Activated T-helper 1 cell treated with anti-CD3 and anti-CD28 coated beads, Interleukin-12 subunit alpha, Interleukin-12 subunit beta, Interleukin-2, Interleukin-4 antibody, amounts not matched to agents 30 ng/mL and 10 ng/mL and 1 ng/mL, durations not matched to agents 14 hours and 24 hours and 36 hours (primary cell): ENCODE measurements at regions not wholly inside any gene's neighbourhood (a gene's known extent, or its start where the extent isn't known, plus 50 kb on each side); places are given as distances from the start of the nearest gene placed in this dataset.

Experiments used
- DNase-seq: peaks from one replicate; pipeline ENCODE4 v3.0.0; 2021; ENCODE audit warnings: low spot score
- H3K27ac Mint-ChIP-seq: one replicate; pipeline ENCODE4 v1.8.0; 2021; ENCODE audit warnings: mild to moderate bottlenecking, mixed read lengths
- H3K27me3 Mint-ChIP-seq: one replicate; pipeline ENCODE4 v1.8.0; 2022; ENCODE audit warnings: mild to moderate bottlenecking, moderate library complexity, mixed read lengths; ENCODE audit not compliant: insufficient read depth
- H3K36me3 Mint-ChIP-seq: one replicate; pipeline ENCODE4 v1.8.0; 2021; ENCODE audit warnings: low read depth, mixed read lengths
- H3K4me1 Mint-ChIP-seq: one replicate; pipeline ENCODE4 v1.8.0; 2021; ENCODE audit warnings: low read depth, mixed read lengths
- H3K4me3 Mint-ChIP-seq: one replicate; pipeline ENCODE4 v1.8.0; 2021; ENCODE audit warnings: mild to moderate bottlenecking, moderate library complexity, mixed read lengths
- H3K9me3 Mint-ChIP-seq: one replicate; pipeline ENCODE4 v1.8.0; 2021; ENCODE audit warnings: mixed read lengths
- intact Hi-C: fragments of 100-400 bp; cut with micrococcal nuclease; formaldehyde crosslinking; loops from one replicate; pipeline ENCODE4 v1.15.1; 2024

DNA sequence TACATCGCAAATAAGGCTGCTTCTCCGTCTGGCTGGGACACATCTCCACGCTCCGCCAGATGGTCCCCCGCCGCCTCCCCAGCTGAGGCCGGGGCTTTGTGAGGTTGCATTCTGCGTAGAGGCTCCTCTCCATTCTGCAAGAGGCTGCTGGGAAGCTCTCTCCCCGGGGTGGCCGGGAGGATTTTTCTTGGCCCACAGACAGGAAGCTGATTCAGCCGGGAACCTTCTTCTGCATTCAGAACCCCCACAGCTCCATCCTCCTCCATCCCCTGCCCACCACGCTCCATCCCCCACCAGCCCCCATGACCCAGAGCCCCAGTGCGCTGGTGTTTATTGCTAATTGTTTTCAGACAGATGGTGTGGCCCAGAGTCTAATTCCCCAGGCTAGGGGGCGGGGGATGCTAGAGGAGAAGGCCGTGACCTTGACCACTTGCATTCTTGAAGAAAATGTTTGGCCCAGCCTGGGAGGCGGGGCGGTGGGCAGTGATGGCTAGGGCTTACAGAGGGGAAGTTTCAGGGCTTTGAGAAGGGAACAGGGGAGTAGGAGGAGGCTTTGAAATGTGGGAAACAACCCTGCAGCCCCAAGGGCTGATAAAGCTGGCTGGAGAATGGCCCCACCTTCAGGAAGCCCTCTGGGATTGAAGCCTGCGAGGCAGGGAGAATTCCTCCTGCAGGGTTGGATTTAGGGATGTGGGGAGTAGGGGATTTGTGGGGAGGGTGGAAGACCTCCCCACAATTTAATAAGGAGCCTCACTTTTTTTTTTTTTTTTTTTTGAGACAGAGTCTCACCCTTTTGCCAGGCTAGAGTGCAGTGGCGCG is 88.5 kb upstream of the NCOR2 start:
- no peaks in the 10 kb centered on the region for H3K36me3 Mint-ChIP-seq
- no peak overlapping the region for H3K27ac Mint-ChIP-seq
- H3K27me3 Mint-ChIP-seq, result peaks cover 12% of the 10 kb centered on the region
- no peak for DNase-seq
- intact Hi-C loops, result no loop called here
- H3K4me3 Mint-ChIP-seq, result no peak overlapping the region
- no peaks in the 10 kb centered on the region for H3K9me3 Mint-ChIP-seq
- no peaks in the 10 kb centered on the region for H3K4me1 Mint-ChIP-seq

DNA sequence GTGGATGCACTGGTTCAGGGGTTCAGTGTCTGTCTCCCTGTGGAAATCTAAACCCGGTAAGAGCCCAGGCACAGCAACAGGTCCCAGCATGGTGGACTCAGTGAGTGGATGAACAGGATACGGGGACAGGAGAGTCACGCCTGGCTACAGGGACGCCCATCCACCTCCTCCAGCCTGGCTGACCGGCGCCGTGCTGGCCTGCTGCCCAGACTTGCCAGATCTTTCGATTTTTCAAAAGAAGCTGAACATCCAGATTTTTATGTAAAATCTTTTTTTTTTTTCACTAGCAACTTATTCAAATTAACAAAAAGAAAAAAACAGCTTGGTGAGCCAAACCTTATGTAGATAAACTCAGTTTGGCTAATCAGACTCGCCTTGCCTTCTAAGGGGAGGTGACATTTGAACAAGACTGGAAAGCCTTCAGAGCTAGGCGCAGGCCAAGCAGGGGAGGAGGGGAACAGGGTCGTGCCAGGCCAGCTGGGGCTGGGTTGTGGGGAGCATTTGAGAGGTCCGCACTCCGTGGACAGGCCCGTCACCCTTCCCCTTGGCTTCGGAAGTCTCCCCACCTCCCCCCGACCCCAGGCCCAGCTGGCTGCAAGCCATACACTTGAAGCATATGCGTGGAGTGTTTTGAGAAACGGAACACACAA is 87.8 kb upstream of the NCOR2 start:
- no peak overlapping the region for H3K27ac Mint-ChIP-seq
- no peaks in the 10 kb centered on the region for H3K4me1 Mint-ChIP-seq
- peaks cover 4% of the 10 kb centered on the region for H3K9me3 Mint-ChIP-seq
- H3K27me3 Mint-ChIP-seq, result peaks cover 14% of the 10 kb centered on the region
- H3K4me3 Mint-ChIP-seq, result no peak overlapping the region
- no peak for DNase-seq
- intact Hi-C loops, result no loop called here
- no peaks in the 10 kb centered on the region for H3K36me3 Mint-ChIP-seq

DNA sequence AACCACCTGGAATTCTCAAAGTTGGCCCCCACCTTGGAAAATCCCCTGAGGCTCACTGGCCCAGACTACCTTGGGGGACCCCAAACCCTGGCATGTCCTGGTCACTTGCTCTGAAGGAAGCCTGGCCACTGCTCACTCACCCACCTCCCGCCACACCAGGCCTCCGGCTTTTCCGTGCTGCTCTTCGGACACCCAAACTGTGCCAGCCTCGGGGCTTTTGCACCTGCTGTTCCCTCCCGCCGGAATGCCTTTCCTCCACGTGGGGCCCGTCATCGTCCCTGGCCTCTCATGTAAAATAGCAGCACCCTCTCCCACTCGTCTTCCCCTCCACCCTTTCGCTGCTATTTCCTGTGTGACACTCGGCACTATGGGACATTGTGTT is 87.2 kb upstream of the NCOR2 start:
- no peak overlapping the region for H3K27ac Mint-ChIP-seq
- no peaks in the 10 kb centered on the region for H3K36me3 Mint-ChIP-seq
- intact Hi-C loops, result no loop called here
- peaks cover 8% of the 10 kb centered on the region for H3K9me3 Mint-ChIP-seq
- no peak overlapping the region for H3K4me3 Mint-ChIP-seq
- no peak for DNase-seq
- no peaks in the 10 kb centered on the region for H3K4me1 Mint-ChIP-seq
- H3K27me3 Mint-ChIP-seq, result peaks cover 14% of the 10 kb centered on the region

DNA sequence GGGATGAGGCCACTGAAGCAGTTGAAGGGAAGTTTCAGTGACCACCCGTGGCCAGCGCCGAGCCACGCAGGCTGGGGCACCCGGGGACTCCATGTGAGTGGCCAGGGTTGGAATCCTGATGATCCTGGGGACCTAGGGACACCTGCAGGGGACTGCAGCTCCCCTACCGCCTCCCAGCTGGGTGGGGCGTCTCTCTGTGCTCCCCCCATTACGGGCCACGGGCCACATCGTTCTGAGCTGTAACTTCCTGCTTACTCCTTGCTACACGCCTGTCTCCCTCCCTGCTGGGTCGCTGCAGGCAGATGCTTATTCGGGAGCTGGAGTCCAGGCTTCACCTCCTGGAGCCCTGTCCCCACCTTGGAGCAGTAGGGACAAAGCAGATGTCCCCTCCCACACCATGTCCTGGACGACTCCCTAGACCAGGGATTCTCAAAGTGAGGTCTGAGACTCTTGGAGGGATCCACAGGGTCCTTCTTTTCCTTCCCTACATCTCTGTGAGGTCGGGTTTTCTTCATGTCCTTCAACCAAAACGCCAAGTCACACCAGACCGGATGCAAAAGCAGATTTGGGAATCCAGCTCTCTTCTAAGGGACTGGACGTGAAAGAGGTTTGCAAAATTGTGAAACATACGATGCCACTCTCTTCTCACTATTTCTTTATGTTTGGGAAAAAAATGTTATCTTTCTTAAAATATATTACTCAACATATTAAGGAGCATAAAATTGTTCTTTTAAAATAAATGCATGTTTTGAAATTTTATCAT is 85.9 kb upstream of the NCOR2 start:
- H3K36me3 Mint-ChIP-seq, result peaks cover under 1% of the 10 kb centered on the region
- no peak for DNase-seq
- intact Hi-C loops, result no loop called here
- H3K4me3 Mint-ChIP-seq, result no peak overlapping the region
- H3K4me1 Mint-ChIP-seq, result no peaks in the 10 kb centered on the region
- H3K27ac Mint-ChIP-seq, result no peak overlapping the region
- peaks cover 17% of the 10 kb centered on the region for H3K9me3 Mint-ChIP-seq
- peaks cover 19% of the 10 kb centered on the region for H3K27me3 Mint-ChIP-seq

DNA sequence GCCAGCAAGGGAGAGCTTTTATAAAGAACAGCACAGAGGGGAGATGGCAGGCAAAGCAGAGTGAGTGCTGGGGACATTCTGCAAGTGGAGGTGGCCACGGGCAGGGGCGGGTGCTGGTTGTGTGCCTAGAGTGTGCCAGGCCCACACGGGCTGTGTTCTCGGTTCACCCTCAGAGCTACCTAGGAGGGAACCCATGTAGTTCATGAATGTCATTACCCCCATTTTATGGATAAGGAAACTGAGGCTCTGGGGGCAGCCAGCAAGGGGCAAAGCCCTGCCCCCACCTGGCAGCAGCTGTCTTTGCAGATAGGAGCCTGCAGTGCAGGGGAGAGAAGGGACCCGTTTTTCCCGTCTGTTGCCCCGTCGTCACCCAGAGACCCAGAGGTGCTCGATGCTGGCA is 85.2 kb upstream of the NCOR2 start:
- no peak overlapping the region for H3K4me3 Mint-ChIP-seq
- intact Hi-C loops, result no loop called here
- DNase-seq, result no peak
- peaks cover 4% of the 10 kb centered on the region for H3K36me3 Mint-ChIP-seq
- peaks cover 24% of the 10 kb centered on the region for H3K9me3 Mint-ChIP-seq
- H3K27ac Mint-ChIP-seq, result no peak overlapping the region
- no peaks in the 10 kb centered on the region for H3K4me1 Mint-ChIP-seq
- H3K27me3 Mint-ChIP-seq, result peaks cover 24% of the 10 kb centered on the region

DNA sequence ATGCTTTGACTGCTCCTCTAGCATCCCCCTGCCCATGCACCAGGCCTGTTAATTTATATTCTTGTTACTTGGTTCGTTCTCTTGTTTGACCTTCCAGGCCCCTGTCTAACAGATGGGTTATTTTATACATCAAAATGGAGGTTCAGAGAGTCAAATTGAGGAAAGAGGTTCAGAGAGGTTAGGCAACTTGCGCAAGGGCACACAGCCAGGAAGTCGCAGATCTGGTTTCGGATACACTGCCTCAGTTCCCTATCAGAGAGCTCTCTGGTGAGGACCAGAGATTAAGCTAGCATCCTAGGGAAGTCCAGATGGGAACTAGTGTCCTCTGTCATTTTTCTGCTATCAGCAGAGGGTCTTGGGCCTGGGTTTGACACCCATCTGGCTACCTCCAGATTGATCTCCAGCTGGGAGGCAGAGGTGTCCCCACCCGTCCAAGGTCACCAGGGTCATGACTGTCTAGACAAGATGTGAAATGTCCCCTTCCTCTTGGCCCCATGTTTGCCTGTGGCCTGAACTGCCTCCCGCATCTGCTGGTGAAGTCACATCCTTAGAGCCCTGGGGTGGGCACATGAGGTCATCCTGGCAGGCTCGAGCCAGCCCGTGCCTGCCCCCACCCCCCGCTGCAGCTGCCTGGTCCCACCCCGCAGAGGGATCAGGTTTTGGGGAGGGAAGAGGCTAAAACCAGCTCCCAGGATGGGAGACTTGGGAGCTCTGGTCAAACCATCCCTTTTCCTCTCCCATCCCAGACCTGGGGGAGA is 84.3 kb upstream of the NCOR2 start:
- Mint-ChIP-seq H3K36me3 (peaks cover 4% of the 10 kb centered on the region), H3K27ac (no peak overlapping the region)

DNA sequence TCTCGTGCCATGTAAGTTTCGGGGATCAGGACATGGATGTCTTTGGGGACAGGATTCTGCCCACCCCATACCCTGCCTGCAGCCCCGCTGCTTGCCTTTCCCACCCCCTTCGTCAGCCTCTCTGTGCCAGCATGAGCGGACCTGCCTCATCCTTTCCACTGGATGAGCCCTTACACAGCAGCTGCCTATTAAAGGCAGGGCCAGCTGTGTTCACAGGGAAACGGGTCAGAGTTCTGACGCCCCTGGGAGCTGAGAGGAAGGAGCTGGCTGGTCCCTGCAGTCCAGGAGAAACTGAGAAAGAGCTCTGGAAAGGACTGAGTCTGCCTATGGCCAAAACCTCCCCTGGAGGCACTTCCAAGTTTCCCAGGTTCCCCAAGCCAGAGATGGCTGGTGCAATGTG is 83.5 kb upstream of the NCOR2 start:
- Mint-ChIP-seq H3K4me3 (no peak overlapping the region), H3K36me3 (peaks cover 4% of the 10 kb centered on the region), H3K9me3 (peaks cover 29% of the 10 kb centered on the region), H3K4me1 (peaks cover 5% of the 10 kb centered on the region), H3K27me3 (peaks cover 30% of the 10 kb centered on the region), H3K27ac (no peak overlapping the region)
- intact Hi-C loops, result no loop called here
- DNase-seq, result no peak

More for the DNA sequence above, 84.3 kb upstream of the NCOR2 start:
- Mint-ChIP-seq H3K9me3 (peaks cover 29% of the 10 kb centered on the region), H3K4me3 (no peak overlapping the region), H3K4me1 (no peaks in the 10 kb centered on the region), H3K27me3 (peaks cover 27% of the 10 kb centered on the region)
- no peak for DNase-seq
- intact Hi-C loops, result no loop called here

DNA sequence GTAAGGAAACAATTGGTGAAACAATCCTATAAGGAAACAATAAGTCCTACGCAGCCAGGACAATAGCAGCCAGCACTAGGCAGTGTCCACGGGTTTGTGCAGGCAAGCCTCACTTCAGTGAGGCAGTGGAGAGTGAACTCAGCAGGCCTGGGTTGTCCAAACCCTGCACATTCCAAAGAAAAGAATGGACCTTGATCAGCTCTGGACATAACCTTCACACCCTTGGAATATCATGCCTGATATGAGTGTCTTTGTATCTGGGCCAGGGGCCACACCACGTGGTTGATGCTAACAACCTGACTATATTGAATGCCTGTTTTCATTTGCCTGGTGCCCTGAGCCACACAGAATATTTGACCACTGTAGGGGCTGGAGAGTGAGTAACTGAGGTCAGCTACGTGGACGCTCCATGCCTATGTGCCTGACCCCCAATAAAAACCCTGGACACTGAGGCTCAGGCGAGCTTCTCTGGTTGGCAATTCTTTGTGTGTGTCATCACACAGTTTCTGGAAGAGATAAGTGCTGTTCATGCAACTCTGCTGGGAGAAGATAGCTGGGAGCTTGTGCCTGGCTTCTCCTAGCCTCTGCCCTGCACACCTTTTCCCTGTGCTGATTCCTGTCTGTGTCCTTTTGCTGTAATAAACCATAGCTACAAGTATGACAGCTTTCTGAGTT is 81.4 kb upstream of the NCOR2 start:
- peaks cover 29% of the 10 kb centered on the region for H3K9me3 Mint-ChIP-seq
- no peak for DNase-seq
- H3K27ac Mint-ChIP-seq, result no peak overlapping the region
- H3K36me3 Mint-ChIP-seq, result peaks cover 4% of the 10 kb centered on the region
- no peak overlapping the region for H3K4me3 Mint-ChIP-seq
- intact Hi-C loops, result loop anchor here (5.0 kb wide), 1 partner anchor 118 kb away; no protein-coding TSS in a partner anchor
- peaks cover 5% of the 10 kb centered on the region for H3K4me1 Mint-ChIP-seq
- H3K27me3 Mint-ChIP-seq, result peaks cover 33% of the 10 kb centered on the region

DNA sequence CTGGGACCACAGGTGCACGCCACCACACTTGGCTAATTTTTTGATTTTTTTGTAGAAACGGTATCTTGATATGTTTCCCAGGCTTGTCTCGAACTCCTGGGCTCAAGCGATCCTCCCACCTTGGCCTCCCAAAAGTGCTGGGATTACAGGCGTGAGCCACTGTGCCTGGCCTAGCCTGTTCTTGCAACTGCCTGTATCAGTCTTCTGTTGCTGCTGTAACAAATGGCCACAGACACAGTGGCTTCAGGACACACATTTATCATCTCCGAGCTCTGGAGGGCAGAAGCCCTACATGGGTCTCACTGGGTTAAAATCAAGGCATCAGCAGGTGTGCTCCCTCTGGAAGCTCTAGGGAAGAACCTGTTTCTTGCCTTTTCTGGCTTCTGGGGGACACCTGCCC is 79.9 kb upstream of the NCOR2 start:
- peaks cover 36% of the 10 kb centered on the region for H3K27me3 Mint-ChIP-seq
- H3K36me3 Mint-ChIP-seq, result peaks cover 4% of the 10 kb centered on the region
- H3K27ac Mint-ChIP-seq, result no peak overlapping the region
- peaks cover 29% of the 10 kb centered on the region for H3K9me3 Mint-ChIP-seq
- peaks cover 5% of the 10 kb centered on the region for H3K4me1 Mint-ChIP-seq
- DNase-seq, result no peak
- H3K4me3 Mint-ChIP-seq, result no peak overlapping the region
- intact Hi-C loops, result loop anchor here (5.0 kb wide), 1 partner anchor 120 kb away; no protein-coding TSS in a partner anchor

DNA sequence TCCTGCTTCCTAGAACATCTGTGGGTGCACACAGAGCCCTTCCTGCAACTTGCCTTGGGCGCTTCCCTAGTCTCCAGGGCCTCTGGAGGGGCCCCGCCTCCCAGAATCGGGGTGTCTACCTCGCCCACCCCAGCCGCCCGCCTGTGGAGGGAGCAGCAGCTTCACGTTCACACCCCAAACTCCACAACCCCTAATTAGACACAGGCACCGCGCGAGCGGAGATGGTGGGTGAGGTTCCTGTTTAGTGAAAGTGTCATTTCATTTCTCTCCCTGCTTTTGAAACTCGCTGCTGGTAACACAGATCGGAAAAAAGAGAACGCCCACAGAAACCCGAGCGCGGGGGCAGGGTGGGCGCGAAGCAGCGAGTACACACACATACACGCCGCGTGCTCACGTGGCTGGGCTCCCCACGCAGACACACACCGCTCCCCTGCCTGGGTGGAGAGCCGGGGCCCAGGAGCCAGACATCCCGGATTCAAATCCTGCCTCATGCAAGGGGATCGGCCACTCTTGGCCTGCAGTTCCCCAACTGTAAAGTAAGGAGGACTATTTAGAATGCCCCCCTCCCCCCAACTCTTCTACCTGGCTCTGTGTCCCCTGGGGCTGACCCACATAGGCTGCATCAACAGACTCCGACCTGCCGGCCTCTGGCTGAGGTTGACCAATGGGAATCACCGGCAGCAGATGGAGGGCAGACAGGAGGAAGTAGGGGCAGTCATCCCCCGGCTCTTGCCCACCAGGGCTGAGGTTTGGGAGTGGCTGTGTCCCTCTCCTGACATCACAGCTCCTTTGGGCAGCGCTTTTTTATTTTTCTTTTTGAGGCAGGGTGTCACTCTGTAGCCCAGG is 79.2 kb upstream of the NCOR2 start:
- H3K4me3 Mint-ChIP-seq, result no peak overlapping the region
- peaks cover 4% of the 10 kb centered on the region for H3K36me3 Mint-ChIP-seq
- no peak for DNase-seq
- H3K27ac Mint-ChIP-seq, result peak overlapping the region; percentile 25
- intact Hi-C loops, result loop anchor here (5.0 kb wide), 1 partner anchor 121 kb away; no protein-coding TSS in a partner anchor
- peaks cover 29% of the 10 kb centered on the region for H3K9me3 Mint-ChIP-seq
- H3K27me3 Mint-ChIP-seq, result peaks cover 38% of the 10 kb centered on the region
- peaks cover 5% of the 10 kb centered on the region for H3K4me1 Mint-ChIP-seq

DNA sequence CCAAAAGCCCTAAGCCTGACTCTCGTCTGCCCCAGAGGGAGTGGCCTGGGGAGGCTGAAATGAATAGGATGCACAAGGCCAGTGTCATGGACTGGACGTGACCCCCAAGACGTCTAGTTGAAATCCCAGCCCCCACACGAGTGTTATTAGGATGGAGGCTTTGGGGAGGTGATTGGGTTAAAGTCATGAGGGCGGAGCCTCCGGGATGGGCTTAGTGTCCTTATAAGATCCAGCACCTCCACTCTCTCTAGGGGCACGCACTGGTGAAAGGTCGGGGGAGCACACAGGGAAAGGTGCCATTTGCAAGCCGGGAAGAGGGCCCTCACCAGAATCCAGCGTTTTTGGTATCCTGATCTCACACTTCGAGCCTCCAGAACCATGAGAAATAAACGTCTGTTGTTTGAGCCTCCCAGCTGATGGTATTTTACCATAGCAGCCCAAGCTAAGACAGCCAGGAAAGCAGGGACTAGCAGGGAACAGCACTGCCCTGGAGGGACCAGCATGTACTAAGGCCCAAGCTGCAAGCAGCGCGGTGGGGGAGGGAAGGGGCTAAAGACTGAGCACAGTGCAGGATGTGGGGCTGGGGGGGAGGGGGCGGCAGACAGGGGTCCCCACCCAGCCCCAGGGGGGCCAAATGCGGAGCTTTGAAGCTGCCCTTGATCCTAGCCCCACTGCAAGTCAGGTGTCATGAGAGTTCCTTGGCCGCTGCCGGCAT is 78.3 kb upstream of the NCOR2 start:
- Mint-ChIP-seq H3K9me3 (peaks cover 29% of the 10 kb centered on the region), H3K36me3 (peaks cover 4% of the 10 kb centered on the region), H3K4me3 (no peak overlapping the region), H3K27me3 (peaks cover 38% of the 10 kb centered on the region), H3K27ac (no peak overlapping the region), H3K4me1 (peaks cover 5% of the 10 kb centered on the region)
- intact Hi-C loops, result loop anchor here (5.0 kb wide), 1 partner anchor 122 kb away; no protein-coding TSS in a partner anchor
- DNase-seq, result no peak
